Mesenchymal stem cell (in vitro differentiated cells and primary cell): ENCODE measurements at regions not wholly inside any gene's neighbourhood (a gene's known extent, or its start where the extent isn't known, plus 50 kb on each side); places are given as distances from the start of the nearest gene placed in this dataset.

Experiments used
- DNase-seq: peaks from one replicate; pipeline ENCODE4 v3.0.0-alpha.2; 2013
- H2AFZ ChIP-seq: one replicate; pipeline ENCODE4 v1.6.1; 2013; ENCODE audit warnings: low read depth, mild to moderate bottlenecking, control low read depth, inconsistent platforms, low read length, moderate library complexity
- H2AK5ac ChIP-seq: 2 replicates; pipeline ENCODE4 v1.6.1; 2013; ENCODE audit warnings: low read length, moderate library complexity, mild to moderate bottlenecking, inconsistent platforms; ENCODE audit not compliant: severe bottlenecking
- H2BK120ac ChIP-seq: one replicate; pipeline ENCODE4 v1.6.1; 2013; ENCODE audit warnings: low read depth, mild to moderate bottlenecking, inconsistent platforms, low read length, moderate library complexity
- H2BK12ac ChIP-seq, 2 experiments: one replicate each; pipeline ENCODE4 v1.6.1; 2013; ENCODE audit warnings: inconsistent platforms in 2 of 2, low read length in 2 of 2, mild to moderate bottlenecking in 2 of 2, moderate library complexity in 2 of 2, control low read depth in 1 of 2
- H2BK15ac ChIP-seq: one replicate; pipeline ENCODE4 v1.6.1; 2013; ENCODE audit warnings: mild to moderate bottlenecking, low read depth, inconsistent platforms; ENCODE audit not compliant: poor library complexity, severe bottlenecking
- H2BK5ac ChIP-seq: 2 replicates; pipeline ENCODE4 v1.6.1; 2013; ENCODE audit warnings: low read depth, mild to moderate bottlenecking, low read length, control low read depth, inconsistent platforms; ENCODE audit not compliant: poor library complexity, severe bottlenecking
- H3K14ac ChIP-seq, 2 experiments: one replicate each; pipeline ENCODE4 v1.6.1; 2013; ENCODE audit warnings: inconsistent platforms in 2 of 2, low read length in 2 of 2, control low read depth in 1 of 2, mild to moderate bottlenecking in 1 of 2, moderate library complexity in 1 of 2
- H3K18ac ChIP-seq, 2 experiments: one replicate each; pipeline ENCODE4 v1.6.1; 2013; ENCODE audit warnings: inconsistent platforms in 2 of 2, low read length in 2 of 2, control low read depth in 1 of 2, low read depth in 1 of 2, mild to moderate bottlenecking in 1 of 2
- H3K23ac ChIP-seq, 2 experiments: one replicate each; pipeline ENCODE4 v1.6.1; 2013; ENCODE audit warnings: inconsistent platforms in 2 of 2, low read length in 2 of 2, mild to moderate bottlenecking in 2 of 2, moderate library complexity in 2 of 2, control low read depth in 1 of 2
- H3K27ac ChIP-seq: 2 replicates; pipeline ENCODE4 v1.5.1; 2013; ENCODE audit warnings: mild to moderate bottlenecking, moderate library complexity, low read length, control low read depth, inconsistent platforms; ENCODE audit not compliant: poor library complexity, severe bottlenecking
- H3K27me3 ChIP-seq, 2 experiments: 2 replicates each; pipeline versions ENCODE4 v1.6.1 to v1.7.0; 2013; ENCODE audit warnings: low read length in 2 of 2, mild to moderate bottlenecking in 2 of 2, moderate library complexity in 2 of 2, control low read depth in 1 of 2, inconsistent platforms in 1 of 2; ENCODE audit not compliant: control insufficient read depth in 1 of 2, insufficient read depth in 1 of 2
- H3K36me3 ChIP-seq, 2 experiments: 2 replicates each; pipeline versions ENCODE4 v1.6.1 to v1.7.0; 2013; ENCODE audit warnings: low read length in 2 of 2, control low read depth in 1 of 2, inconsistent platforms in 1 of 2, low read depth in 1 of 2, mild to moderate bottlenecking in 1 of 2; ENCODE audit not compliant: insufficient read depth in 2 of 2, control insufficient read depth in 1 of 2
- H3K4ac ChIP-seq, 2 experiments: one replicate each; pipeline ENCODE4 v1.6.1; 2013; ENCODE audit warnings: inconsistent platforms in 2 of 2, low read length in 2 of 2, mild to moderate bottlenecking in 2 of 2, moderate library complexity in 2 of 2, control low read depth in 1 of 2, low read depth in 1 of 2
- H3K4me1 ChIP-seq: 2 replicates; pipeline ENCODE4 v1.6.1; 2013; ENCODE audit warnings: low read depth, low read length, control low read depth; ENCODE audit not compliant: control insufficient read depth, insufficient read depth
- H3K4me2 ChIP-seq: 2 replicates; pipeline ENCODE4 v1.6.1; 2013; ENCODE audit warnings: low read length, mild to moderate bottlenecking, inconsistent platforms; ENCODE audit not compliant: poor library complexity, severe bottlenecking
- H3K4me3 ChIP-seq, 2 experiments: 2 replicates each; pipeline versions ENCODE4 v1.5.1 to v1.7.0; 2013; ENCODE audit warnings: low read length in 2 of 2, mild to moderate bottlenecking in 2 of 2, control low read depth in 1 of 2, low read depth in 1 of 2; ENCODE audit not compliant: insufficient read depth in 1 of 2
- H3K79me1 ChIP-seq: replicated peaks from 2 replicates; pipeline ENCODE4 v1.6.1; 2013; ENCODE audit warnings: mild to moderate bottlenecking, control low read depth, low read length, inconsistent platforms; ENCODE audit not compliant: poor library complexity, severe bottlenecking
- H3K9ac ChIP-seq: 2 replicates; pipeline ENCODE4 v1.7.0; 2013; ENCODE audit warnings: mild to moderate bottlenecking, low read length, moderate library complexity
- H3K9me3 ChIP-seq: 2 replicates; pipeline ENCODE4 v1.7.0; 2013; ENCODE audit warnings: mild to moderate bottlenecking, low read length; ENCODE audit not compliant: control insufficient read depth
- H4K8ac ChIP-seq: one replicate; pipeline ENCODE4 v1.6.1; 2013; ENCODE audit warnings: inconsistent platforms, mild to moderate bottlenecking, low read length, moderate library complexity
- H4K91ac ChIP-seq: one replicate; pipeline ENCODE4 v1.6.1; 2013; ENCODE audit warnings: mild to moderate bottlenecking, low read length, inconsistent platforms
- WGBS: methylation state at CpG from one replicate; pipeline ENCODE4 v1.1.7; 2013; ENCODE audit warnings: mixed read lengths; 5-methylcytosine and 5-hydroxymethylcytosine counted together

DNA sequence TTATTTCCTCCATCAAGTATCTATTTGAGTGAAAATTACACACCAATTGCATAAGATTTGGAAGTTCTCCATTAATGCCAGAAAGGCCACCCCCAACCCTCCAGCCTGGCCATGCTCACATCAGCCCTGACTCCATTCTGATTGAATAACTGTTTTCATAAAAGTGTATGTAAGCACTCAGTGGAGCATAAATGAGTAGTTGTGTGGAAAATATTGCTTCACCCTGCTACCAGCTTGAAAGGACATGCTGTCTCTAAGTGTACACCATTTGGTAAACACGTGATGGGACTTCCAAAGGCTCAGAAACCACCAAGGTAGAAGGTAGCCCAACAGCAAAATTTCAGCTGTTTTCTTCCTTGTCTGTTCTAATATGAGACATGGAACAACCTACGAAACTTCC lies 393.8 kb downstream of the ZNF385D start:
- Histone ChIP-seq H3K27me3 (no peaks in the 10 kb centered on the region), H2BK12ac (no peak overlapping the region)

DNA sequence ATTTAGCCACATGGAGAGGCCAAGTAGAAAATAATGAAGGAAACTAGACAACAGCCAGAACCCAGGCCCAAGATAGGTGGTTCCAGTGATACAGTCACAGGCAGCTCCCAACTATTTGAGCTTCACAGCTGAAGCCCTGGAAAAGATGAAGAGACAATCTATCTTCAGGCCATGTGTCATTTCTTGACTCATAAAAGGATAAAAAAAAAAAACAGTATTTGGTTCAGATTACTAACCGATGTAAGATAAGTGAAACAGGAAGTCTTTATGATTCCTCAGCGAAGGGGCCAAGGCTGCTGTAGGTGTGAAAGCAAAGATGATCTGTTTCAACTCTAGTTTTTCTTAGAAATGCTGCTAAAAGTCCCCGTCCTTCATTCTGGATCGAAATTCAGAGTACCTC lies 394.6 kb downstream of the ZNF385D start:
- H3K4ac ChIP-seq: no peak overlapping the region
- H2BK5ac ChIP-seq: no peak overlapping the region
- 49% methylated on average over 2 of the region's 4 CpGs for WGBS
- no peak overlapping the region for H4K8ac ChIP-seq
- peak overlapping the region; percentile 16 for H3K9ac ChIP-seq
- no peak overlapping the region for H2AK5ac ChIP-seq
- no peak overlapping the region for H3K18ac ChIP-seq
- no peak overlapping the region for H2BK15ac ChIP-seq
- H2BK120ac ChIP-seq: no peak overlapping the region
- no peak overlapping the region for H2BK12ac ChIP-seq
- no peak overlapping the region for H3K14ac ChIP-seq
- no peak overlapping the region for H3K27ac ChIP-seq
- no peaks in the 10 kb centered on the region for H3K4me1 ChIP-seq
- H3K9me3 ChIP-seq: peaks cover 12% of the 10 kb centered on the region
- H3K4me2 ChIP-seq: no peak overlapping the region
- no peaks in the 10 kb centered on the region for H3K36me3 ChIP-seq
- DNase-seq: no peak
- no peak overlapping the region for H2AFZ ChIP-seq
- H3K79me1 ChIP-seq: no peaks in the 10 kb centered on the region
- H3K4me3 ChIP-seq: no peak overlapping the region
- no peak overlapping the region for H3K23ac ChIP-seq
- H3K27me3 ChIP-seq: no peaks in the 10 kb centered on the region
- H4K91ac ChIP-seq: no peak overlapping the region

More for the DNA sequence above, 393.8 kb downstream of the ZNF385D start:
- DNase-seq: no peak
- H3K27ac ChIP-seq: no peak overlapping the region
- H3K18ac ChIP-seq: no peak overlapping the region
- H3K23ac ChIP-seq: no peak overlapping the region
- no peak overlapping the region for H3K14ac ChIP-seq
- WGBS: 70% methylated on average over 2 of the region's 2 CpGs
- H3K36me3 ChIP-seq: no peaks in the 10 kb centered on the region
- no peak overlapping the region for H3K4me3 ChIP-seq
- H3K9ac ChIP-seq: no peak overlapping the region
- no peak overlapping the region for H2AFZ ChIP-seq
- peaks cover 12% of the 10 kb centered on the region for H3K9me3 ChIP-seq
- H2BK15ac ChIP-seq: no peak overlapping the region
- no peak overlapping the region for H4K8ac ChIP-seq
- H2AK5ac ChIP-seq: no peak overlapping the region
- no peak overlapping the region for H2BK5ac ChIP-seq
- no peak overlapping the region for H3K4me2 ChIP-seq
- H4K91ac ChIP-seq: no peak overlapping the region
- no peak overlapping the region for H3K4ac ChIP-seq
- no peaks in the 10 kb centered on the region for H3K4me1 ChIP-seq
- no peak overlapping the region for H2BK120ac ChIP-seq
- no peaks in the 10 kb centered on the region for H3K79me1 ChIP-seq

DNA sequence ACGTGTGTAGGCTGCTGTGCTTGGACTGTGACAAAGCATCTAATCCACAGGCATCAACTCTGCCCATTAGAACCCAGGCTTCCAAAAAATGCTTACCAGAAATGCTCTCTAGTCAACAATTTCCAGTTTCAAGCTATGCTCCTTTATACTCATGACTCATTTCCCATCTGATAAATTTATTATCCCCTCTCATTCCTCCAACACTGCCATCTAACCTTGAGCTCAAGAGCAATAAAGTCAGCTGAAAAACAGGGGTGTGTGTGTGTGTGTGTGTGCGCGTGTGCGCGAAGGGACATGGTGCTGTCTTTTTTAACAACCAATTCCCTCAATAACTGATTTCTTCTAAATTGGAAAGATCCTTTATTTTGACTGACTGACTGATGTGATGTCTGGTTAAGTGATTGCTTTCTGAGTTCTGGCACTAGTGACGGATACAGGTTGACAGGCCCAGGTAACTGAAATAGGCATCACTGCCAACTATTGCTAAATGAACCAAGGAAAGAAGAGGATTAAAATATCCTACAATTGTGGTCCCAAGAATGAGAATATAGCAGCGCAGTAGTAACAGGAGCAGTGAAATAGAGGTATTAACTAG lies 405.5 kb downstream of the ZNF385D start:
- Histone ChIP-seq H3K23ac (no peak overlapping the region), H3K27ac (no peak overlapping the region), H3K36me3 (no peaks in the 10 kb centered on the region), H2AK5ac (no peak overlapping the region), H2BK120ac (no peak overlapping the region), H3K18ac (no peak overlapping the region), H2BK5ac (no peak overlapping the region), H3K4me1 (no peaks in the 10 kb centered on the region), H3K4me3 (no peak overlapping the region), H2BK12ac (no peak overlapping the region), H3K27me3 (no peaks in the 10 kb centered on the region), H3K79me1 (no peaks in the 10 kb centered on the region), H3K9ac (no peak overlapping the region), H2BK15ac (no peak overlapping the region), H3K9me3 (peaks cover 14% of the 10 kb centered on the region), H2AFZ (no peak overlapping the region), H3K14ac (no peak overlapping the region), H4K8ac (no peak overlapping the region), H4K91ac (no peak overlapping the region), H3K4me2 (no peak overlapping the region), H3K4ac (no peak overlapping the region)
- 85% methylated on average over 3 of the region's 7 CpGs for WGBS
- no peak for DNase-seq

DNA sequence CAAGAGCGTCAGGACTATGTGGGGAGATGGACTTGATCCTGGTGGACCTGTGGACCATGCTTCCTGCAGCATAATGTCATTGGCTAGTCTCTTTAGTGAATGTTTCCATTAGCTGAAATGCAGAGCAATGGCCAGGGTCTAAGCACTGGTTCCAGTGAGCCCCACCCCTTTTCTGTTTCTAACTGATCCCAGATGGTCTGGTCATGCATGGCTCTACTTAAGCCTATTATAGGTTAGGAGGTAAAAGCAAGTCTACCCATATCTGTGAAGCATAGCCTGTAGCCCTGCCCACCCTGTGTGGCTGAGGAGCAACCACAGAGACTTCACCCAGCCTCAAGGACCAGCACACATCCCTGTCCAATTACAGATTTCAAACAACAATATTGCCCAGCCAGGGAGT lies 419.2 kb downstream of the ZNF385D start:
- no peak overlapping the region for H2BK15ac ChIP-seq
- no peaks in the 10 kb centered on the region for H3K9me3 ChIP-seq
- H3K4me3 ChIP-seq: no peak overlapping the region
- H2BK5ac ChIP-seq: no peak overlapping the region
- no peak overlapping the region for H3K23ac ChIP-seq
- DNase-seq: no peak
- no peaks in the 10 kb centered on the region for H3K36me3 ChIP-seq
- no peak overlapping the region for H3K9ac ChIP-seq
- H3K4me1 ChIP-seq: no peaks in the 10 kb centered on the region
- H3K4ac ChIP-seq: no peak overlapping the region
- no peak overlapping the region for H2BK12ac ChIP-seq
- no peak overlapping the region for H3K18ac ChIP-seq
- WGBS: 93% methylated on average over 1 of the region's 1 CpG
- no peak overlapping the region for H4K8ac ChIP-seq
- H3K14ac ChIP-seq: no peak overlapping the region
- H3K27ac ChIP-seq: no peak overlapping the region
- H3K27me3 ChIP-seq: no peaks in the 10 kb centered on the region
- no peak overlapping the region for H3K4me2 ChIP-seq
- no peak overlapping the region for H2AFZ ChIP-seq
- H2AK5ac ChIP-seq: no peak overlapping the region
- H3K79me1 ChIP-seq: no peaks in the 10 kb centered on the region
- no peak overlapping the region for H4K91ac ChIP-seq
- no peak overlapping the region for H2BK120ac ChIP-seq
